HFFc6 (cell line): ENCODE measurements at regions not wholly inside any gene's neighbourhood (a gene's known extent, or its start where the extent isn't known, plus 50 kb on each side); places are given as distances from the start of the nearest gene placed in this dataset.
"Not testable (repeated sequence)": the region's sequence is repeated elsewhere in the genome, so short reads cannot be mapped to it uniquely, and the experiment has no call there.

Experiments
- DNase-seq: peaks from one replicate; pipeline ENCODE4 v3.0.0-alpha.2; 2018
- H3K27ac Mint-ChIP-seq: 2 replicates; pipeline ENCODE4 v1.8.0; 2020; ENCODE audit warnings: mild to moderate bottlenecking, mixed read lengths
- H3K27me3 Mint-ChIP-seq: 2 replicates; pipeline ENCODE4 v1.8.0; 2021; ENCODE audit warnings: mild to moderate bottlenecking, moderate library complexity, mixed read lengths; ENCODE audit not compliant: insufficient read depth
- H3K36me3 Mint-ChIP-seq: 2 replicates; pipeline ENCODE4 v1.8.0; 2021; ENCODE audit warnings: low read depth, mixed read lengths
- H3K4me1 Mint-ChIP-seq: 2 replicates; pipeline ENCODE4 v1.8.0; 2020; ENCODE audit warnings: low read depth, mixed read lengths
- H3K4me3 Mint-ChIP-seq: 2 replicates; pipeline ENCODE4 v1.8.0; 2020; ENCODE audit warnings: mild to moderate bottlenecking, moderate library complexity, mixed read lengths
- H3K9me3 Mint-ChIP-seq: 2 replicates; pipeline ENCODE4 v1.8.0; 2020; ENCODE audit warnings: mild to moderate bottlenecking, mixed read lengths
- TF ChIP-seq, protein P1 (sequence below): fragments of 200-600 bp; sonication (generic); IDR thresholded peaks from 2 replicates; pipeline ENCODE4 v1.5.0; 2021; ENCODE audit warnings: antibody characterized with exemption, mild to moderate bottlenecking

DNA sequence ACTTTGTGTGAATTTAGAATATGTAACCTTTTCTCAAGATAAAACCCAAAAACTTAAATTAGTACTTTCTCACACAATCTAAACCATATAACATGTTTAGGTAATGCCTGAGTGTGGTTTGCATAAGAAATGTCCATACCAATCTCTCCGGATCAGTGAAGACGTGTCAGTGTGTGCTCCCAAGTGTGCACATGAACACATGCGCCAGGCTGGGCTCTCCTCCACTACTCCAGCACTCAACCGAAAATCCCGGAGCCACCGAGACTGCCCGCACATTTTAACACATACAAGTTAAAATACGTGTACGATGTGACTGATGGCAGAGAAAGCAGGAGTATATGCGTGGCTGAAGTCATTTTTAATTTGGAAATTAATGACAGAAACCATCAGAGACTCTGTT lies 658.4 kb downstream of the EFNA5 start:
- no peaks in the 10 kb centered on the region for H3K36me3 Mint-ChIP-seq
- no peaks in the 10 kb centered on the region for H3K4me1 Mint-ChIP-seq
- no peak overlapping the region for H3K4me3 Mint-ChIP-seq
- DNase-seq, result no peak
- TF ChIP-seq, protein P1, sequence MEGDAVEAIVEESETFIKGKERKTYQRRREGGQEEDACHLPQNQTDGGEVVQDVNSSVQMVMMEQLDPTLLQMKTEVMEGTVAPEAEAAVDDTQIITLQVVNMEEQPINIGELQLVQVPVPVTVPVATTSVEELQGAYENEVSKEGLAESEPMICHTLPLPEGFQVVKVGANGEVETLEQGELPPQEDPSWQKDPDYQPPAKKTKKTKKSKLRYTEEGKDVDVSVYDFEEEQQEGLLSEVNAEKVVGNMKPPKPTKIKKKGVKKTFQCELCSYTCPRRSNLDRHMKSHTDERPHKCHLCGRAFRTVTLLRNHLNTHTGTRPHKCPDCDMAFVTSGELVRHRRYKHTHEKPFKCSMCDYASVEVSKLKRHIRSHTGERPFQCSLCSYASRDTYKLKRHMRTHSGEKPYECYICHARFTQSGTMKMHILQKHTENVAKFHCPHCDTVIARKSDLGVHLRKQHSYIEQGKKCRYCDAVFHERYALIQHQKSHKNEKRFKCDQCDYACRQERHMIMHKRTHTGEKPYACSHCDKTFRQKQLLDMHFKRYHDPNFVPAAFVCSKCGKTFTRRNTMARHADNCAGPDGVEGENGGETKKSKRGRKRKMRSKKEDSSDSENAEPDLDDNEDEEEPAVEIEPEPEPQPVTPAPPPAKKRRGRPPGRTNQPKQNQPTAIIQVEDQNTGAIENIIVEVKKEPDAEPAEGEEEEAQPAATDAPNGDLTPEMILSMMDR, result no peak
- no peak overlapping the region for H3K27ac Mint-ChIP-seq
- peaks cover 45% of the 10 kb centered on the region for H3K9me3 Mint-ChIP-seq
- H3K27me3 Mint-ChIP-seq, result no peaks in the 10 kb centered on the region; the same call in 1 of the 2 replicates

- TF ChIP-seq, protein P1, result no peak
- no peak overlapping the region for H3K27ac Mint-ChIP-seq
- peaks cover 40% of the 10 kb centered on the region for H3K9me3 Mint-ChIP-seq
- H3K4me1 Mint-ChIP-seq, result no peaks in the 10 kb centered on the region
- no peaks in the 10 kb centered on the region; the same call in 1 of the 2 replicates for H3K27me3 Mint-ChIP-seq
- DNase-seq, result no peak
- H3K36me3 Mint-ChIP-seq, result no peaks in the 10 kb centered on the region
- no peak overlapping the region for H3K4me3 Mint-ChIP-seq
These were observed 659.1 kb downstream of the EFNA5 start for GRCh38 chr5:107011605-107012004.

DNA sequence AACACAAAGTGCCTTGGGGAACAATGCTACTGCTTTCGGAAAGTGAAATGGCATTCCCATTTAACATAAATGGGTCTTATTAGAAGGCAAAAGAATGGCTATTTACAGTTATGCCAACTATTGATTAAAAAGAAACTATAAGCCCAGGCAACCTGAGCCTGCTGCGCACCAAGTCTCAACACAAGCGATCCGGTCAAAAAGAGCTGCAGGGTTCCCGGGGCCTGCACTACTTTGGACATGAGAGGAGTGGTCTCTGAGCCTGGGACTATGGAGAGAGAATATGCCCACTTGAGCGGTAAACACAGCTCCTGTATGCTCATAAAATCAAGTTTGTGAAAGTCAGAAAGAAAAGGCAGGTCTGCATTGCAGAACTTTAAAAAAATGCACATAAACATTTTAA lies 660.7 kb downstream of the EFNA5 start:
- TF ChIP-seq, protein P1, result no peak
- Mint-ChIP-seq H3K4me3 (no peak overlapping the region), H3K27me3 (no peaks in the 10 kb centered on the region), H3K36me3 (no peaks in the 10 kb centered on the region), H3K27ac (no peak overlapping the region), H3K4me1 (no peaks in the 10 kb centered on the region), H3K9me3 (peaks cover 35% of the 10 kb centered on the region)
- DNase-seq, result no peak

DNA sequence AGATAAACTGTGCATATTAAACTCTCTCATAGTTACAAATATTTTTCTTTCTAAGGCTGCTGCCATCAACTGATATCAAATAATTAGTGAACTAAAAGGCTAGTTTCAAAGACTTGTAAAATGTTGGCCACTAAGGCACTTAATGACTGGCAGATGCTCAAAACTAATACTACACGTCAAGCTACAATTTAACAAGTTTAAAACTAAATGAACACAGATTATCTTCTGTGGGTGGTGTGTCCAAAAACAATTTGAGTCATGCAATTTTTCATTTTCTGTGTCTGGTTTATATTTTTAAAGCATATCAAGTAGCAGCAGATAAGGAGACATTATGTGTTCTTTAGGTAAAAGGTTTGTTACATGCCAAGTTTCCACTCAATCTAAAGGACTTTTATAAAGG lies 665.1 kb downstream of the EFNA5 start:
- TF ChIP-seq, protein P1, result no peak
- H3K36me3 Mint-ChIP-seq, result no peaks in the 10 kb centered on the region
- peaks cover 18% of the 10 kb centered on the region for H3K9me3 Mint-ChIP-seq
- H3K4me1 Mint-ChIP-seq, result no peaks in the 10 kb centered on the region
- no peaks in the 10 kb centered on the region for H3K27me3 Mint-ChIP-seq
- no peak for DNase-seq
- H3K27ac Mint-ChIP-seq, result no peak overlapping the region
- H3K4me3 Mint-ChIP-seq, result no peak overlapping the region

DNA sequence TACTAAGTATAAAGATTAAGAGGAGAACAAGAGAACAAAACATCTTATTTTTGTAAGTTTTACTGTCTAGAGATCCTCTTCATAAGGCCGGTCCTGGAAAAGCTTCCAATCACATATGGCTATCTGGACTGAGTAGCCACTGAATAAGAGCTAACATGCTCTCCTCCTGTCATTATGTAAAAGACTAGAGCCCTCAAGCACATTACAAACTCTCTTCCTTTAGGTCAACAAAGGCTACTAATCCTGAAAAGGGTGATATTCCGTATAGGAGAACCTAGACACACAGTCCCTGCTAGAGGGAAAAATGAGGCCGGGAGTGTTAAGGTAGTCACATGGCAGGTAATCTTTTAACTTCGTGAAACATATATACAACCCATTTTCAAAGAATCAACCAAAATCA lies 665.6 kb downstream of the EFNA5 start:
- no peaks in the 10 kb centered on the region for H3K36me3 Mint-ChIP-seq
- no peak overlapping the region for H3K27ac Mint-ChIP-seq
- no peaks in the 10 kb centered on the region for H3K4me1 Mint-ChIP-seq
- H3K27me3 Mint-ChIP-seq, result no peaks in the 10 kb centered on the region
- TF ChIP-seq, protein P1, result no peak
- no peak for DNase-seq
- peaks cover 13% of the 10 kb centered on the region for H3K9me3 Mint-ChIP-seq
- no peak overlapping the region for H3K4me3 Mint-ChIP-seq

DNA sequence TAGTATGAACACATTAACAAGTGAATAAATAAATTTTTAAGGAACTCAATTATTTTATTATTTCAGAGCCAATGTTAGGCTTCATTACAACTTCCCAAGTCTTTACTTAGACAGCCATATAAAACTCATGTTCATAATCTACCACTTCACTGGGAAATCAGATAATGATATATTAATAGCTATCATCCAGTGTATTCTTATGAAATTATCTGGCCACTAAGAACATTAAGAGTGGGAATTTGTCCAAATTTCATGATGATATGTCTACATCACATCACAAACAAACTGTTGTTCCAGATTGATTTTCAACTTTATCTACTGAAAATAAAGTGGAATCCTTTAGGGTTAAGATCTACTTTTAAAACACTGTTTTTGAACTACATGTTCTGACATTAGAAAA lies 668.6 kb downstream of the EFNA5 start:
- H3K27ac Mint-ChIP-seq, result no peak overlapping the region
- no peaks in the 10 kb centered on the region; the same call in 1 of the 2 replicates for H3K27me3 Mint-ChIP-seq
- no peaks in the 10 kb centered on the region for H3K4me1 Mint-ChIP-seq
- DNase-seq, result no peak
- H3K36me3 Mint-ChIP-seq, result no peaks in the 10 kb centered on the region
- H3K9me3 Mint-ChIP-seq, result peaks cover 31% of the 10 kb centered on the region
- H3K4me3 Mint-ChIP-seq, result no peak overlapping the region
- TF ChIP-seq, protein P1, result no peak

DNA sequence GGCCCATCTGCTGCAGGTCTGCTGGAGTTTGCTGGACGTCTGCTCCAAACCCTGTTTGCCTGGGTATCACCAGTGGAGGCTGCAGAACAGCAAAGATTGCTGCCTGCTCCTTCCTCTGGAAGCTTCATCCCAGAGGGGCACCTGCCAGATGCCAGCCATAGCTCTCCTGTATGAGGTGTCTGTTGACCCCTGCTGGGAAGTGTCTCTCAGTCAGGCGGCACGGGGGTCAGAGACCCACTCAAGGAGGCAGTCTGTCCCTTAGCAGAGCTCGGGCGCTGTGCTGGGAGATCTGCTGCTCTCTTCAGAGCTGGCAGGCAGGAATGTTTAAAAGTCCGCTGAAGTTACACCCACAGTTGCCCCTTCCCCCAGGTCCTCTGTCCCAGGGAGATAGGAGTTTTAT lies 671.2 kb downstream of the EFNA5 start:
- H3K36me3 Mint-ChIP-seq, H3K4me1 Mint-ChIP-seq, H3K27me3 Mint-ChIP-seq, DNase-seq, H3K27ac Mint-ChIP-seq, H3K4me3 Mint-ChIP-seq: not testable (repeated sequence)
- peaks cover 34% of the 10 kb centered on the region for H3K9me3 Mint-ChIP-seq
